ENCODE measurements at regions not wholly inside any gene's neighbourhood (a gene's known extent, or its start where the extent isn't known, plus 50 kb on each side); places are given as distances from the start of the nearest gene placed in this dataset.

GRCh38 chr3:65039754-65040210, 352.0 kb upstream of the ADAMTS9 start (continued):
- TF ChIP-seq CTCF (IDR thresholded peaks at IDR 0.05) (no peak), RAD21 (IDR thresholded peaks at IDR 0.05; ENCODE audit: low read length) (no peak), POLR2AphosphoS5 (IDR thresholded peaks at IDR 0.05; ENCODE audit: low read depth, low read length) (peak; percentile 31; the same call in 1 of the 2 replicates), SIN3A (IDR thresholded peaks at IDR 0.05; ENCODE audit: borderline replicate concordance, low read depth, low read length) (no peak), TAF1 (IDR thresholded peaks at IDR 0.05; ENCODE audit: borderline replicate concordance, low read depth, low read length) (no peak), PBX3 (IDR thresholded peaks at IDR 0.05) (peak; percentile 88), IRF3 (IDR thresholded peaks at IDR 0.05; ENCODE audit: low read depth, low read length) (no peak), TEAD4 (IDR thresholded peaks at IDR 0.05; ENCODE audit: borderline replicate concordance, insufficient read depth) (peak; percentile 84), FOXJ3 (CRISPR knock-in tag; IDR thresholded peaks at IDR 0.05) (no peak), RXRA (IDR thresholded peaks at IDR 0.05; ENCODE audit: borderline replicate concordance, low read depth) (peak; percentile 69; the same call in 1 of the 2 replicates), NFIC (IDR thresholded peaks at IDR 0.05; ENCODE audit: borderline replicate concordance) (peak; percentile 80), MEF2A (IDR thresholded peaks at IDR 0.05; ENCODE audit: borderline replicate concordance, low read depth) (0 out of 2 replicates have a peak, but pooled peaks have one; percentile 16), ZBTB33 (IDR thresholded peaks at IDR 0.05; ENCODE audit: borderline replicate concordance, low read depth) (no peak; the same call in 1 of the 2 replicates), MAX (IDR thresholded peaks at IDR 0.05; ENCODE audit: low read depth) (0 out of 2 replicates have a peak, but pooled peaks have one; percentile 36)

GRCh38 chr3:65037861-65038260, 350.1 kb upstream of the ADAMTS9 start:
- no peaks in the 10 kb centered on the region for H3K9me2 ChIP-seq
- H3K79me2 ChIP-seq (ENCODE audit: insufficient read depth), result no peaks in the 10 kb centered on the region
- DNase-seq, result no peak
- H3F3A ChIP-seq (replicated peaks; ENCODE audit: insufficient read depth), result peaks cover 3% of the 10 kb centered on the region
- H3K4me3 ChIP-seq (ENCODE audit: low read depth in 2 of 2, low read length in 1 of 2), result no peak overlapping the region
- H3K9ac ChIP-seq, result no peak overlapping the region
- CTCF ChIA-PET, result no interaction called here
- no peak for TF ChIP-seq FOXM1 (IDR thresholded peaks at IDR 0.05; ENCODE audit: low read depth)
- TF ChIP-seq ZBTB33 (IDR thresholded peaks at IDR 0.05; ENCODE audit: borderline replicate concordance, low read depth), result no peak
- TF ChIP-seq RCOR1 (IDR thresholded peaks at IDR 0.05; ENCODE audit: low read length), result no peak
- TF ChIP-seq MAX (IDR thresholded peaks at IDR 0.05; ENCODE audit: low read depth), result no peak
- TF ChIP-seq TCF12 (IDR thresholded peaks at IDR 0.05), result 0 out of 2 replicates have a peak, but pooled peaks have one; percentile 3
- no peak for TF ChIP-seq CHD2 (IDR thresholded peaks at IDR 0.05; ENCODE audit: low read length, partially characterized antibody)
- H3K4me1 ChIP-seq (ENCODE audit: control insufficient read depth in 1 of 2, insufficient read depth in 2 of 2, low read depth in 1 of 2, low read length in 1 of 2), result peaks cover 5% of the 10 kb centered on the region in 2 experiments; a peak in 2 of 4 replicates
- no peaks in the 10 kb centered on the region for H3K9me3 ChIP-seq
- H3K4me2 ChIP-seq, result no peak overlapping the region
- no peaks in the 10 kb centered on the region for H4K20me1 ChIP-seq (ENCODE audit: insufficient read depth)
- H3K27ac ChIP-seq (ENCODE audit: low read depth in 2 of 2, low read length in 1 of 2), result no peak overlapping the region
- WGBS (ENCODE audit: low lambda C conversion rate), result 46% methylated on average over 2 of the region's 2 CpGs
- H3K27me3 ChIP-seq (ENCODE audit: insufficient read depth), result no peaks in the 10 kb centered on the region
- H2AFZ ChIP-seq (ENCODE audit: low read depth), result no peak overlapping the region
- POLR2A ChIA-PET, result no interaction called here
- no peaks in the 10 kb centered on the region for H3K36me3 ChIP-seq (replicated peaks in 1 of 2; ENCODE audit: control insufficient read depth in 1 of 2, insufficient read depth in 2 of 2, low read length in 1 of 2)
